Choroid plexus epithelial cell (primary cell): ENCODE measurements at regions not wholly inside any gene's neighbourhood (a gene's known extent, or its start where the extent isn't known, plus 50 kb on each side); places are given as distances from the start of the nearest gene placed in this dataset.
A peak's percentile ranks its signal among the peaks of the same experiment; 100 is the strongest.

Source experiments
- DNase-seq: peaks from one replicate; pipeline ENCODE4 v3.0.0-alpha.2; 2010; ENCODE audit warnings: low read depth
- H3K4me3 ChIP-seq: 2 replicates; pipeline ENCODE4 v1.5.1; 2011; ENCODE audit warnings: low read depth, mild to moderate bottlenecking, control low read depth, low read length, moderate library complexity
- CTCF ChIP-seq: conservative IDR thresholded peaks from 2 replicates; pipeline ENCODE4 v1.5.1; 2011; ENCODE audit warnings: low read depth, mild to moderate bottlenecking, control low read depth, inconsistent platforms, low read length, moderate library complexity

- H3K4me3 ChIP-seq, result no peak overlapping the region
- TF ChIP-seq CTCF, result no peak
- no peak for DNase-seq
These were observed 73.1 kb upstream of the INCENP start for GRCh38 chr11:62050716-62051115.

GRCh38 chr11:62048100-62048499 is 75.7 kb upstream of the INCENP start:
- H3K4me3 ChIP-seq, result no peak overlapping the region
- DNase-seq, result peak; percentile 28
- no peak for TF ChIP-seq CTCF

GRCh38 chr11:62046568-62047100 is 77.2 kb upstream of the INCENP start:
- no peak for TF ChIP-seq CTCF
- DNase-seq, result no peak
- no peak overlapping the region for H3K4me3 ChIP-seq

- no peak overlapping the region for H3K4me3 ChIP-seq
- no peak for DNase-seq
- TF ChIP-seq CTCF, result no peak
These were observed 77.2 kb upstream of the FTH1 start for GRCh38 chr11:62044639-62045121.

- TF ChIP-seq CTCF, result no peak
- H3K4me3 ChIP-seq, result no peak overlapping the region
- DNase-seq, result no peak
These were observed 67.9 kb upstream of the FTH1 start for GRCh38 chr11:62035293-62035692.

- no peak for TF ChIP-seq CTCF
These were observed 66.6 kb upstream of the FTH1 start for GRCh38 chr11:62034036-62034338.

GRCh38 chr11:62033191-62034035 is 66.0 kb upstream of the FTH1 start:
- no peak for TF ChIP-seq CTCF
- no peak for DNase-seq
- no peak overlapping the region for H3K4me3 ChIP-seq

More at GRCh38 chr11:62034036-62034338, 66.6 kb upstream of the FTH1 start:
- no peak overlapping the region for H3K4me3 ChIP-seq
- no peak for DNase-seq
